HEK293 (cell line): ENCODE measurements at regions not wholly inside any gene's neighbourhood (a gene's known extent, or its start where the extent isn't known, plus 50 kb on each side); places are given as distances from the start of the nearest gene placed in this dataset.

Experiments
- CTCF ChIA-PET: fragments of 350-600 bp; formaldehyde crosslinking; extraction: SDS; loops from one replicate; lab custom pipeline; 2021; ENCODE audit warnings: antibody characterized with exemption; lab: Yijun Ruan, JAX
- POLR2A ChIA-PET: fragments of 300-600 bp; formaldehyde crosslinking; extraction: SDS; loops from one replicate; lab custom pipeline; 2020; ENCODE audit warnings: antibody characterized with exemption, inconsistent platforms; lab: Yijun Ruan, JAX
- H3K27ac ChIP-seq: fragments of 200-500 bp; sonication (Bioruptor generic); 2 replicates; pipeline ENCODE4 v1.5.1; 2014; ENCODE audit warnings: low read depth, low read length, control low read depth, inconsistent platforms; ENCODE audit errors: extremely low read depth
- H3K36me3 ChIP-seq, 2 experiments: fragments of 200-500 bp in 1 of 2; sonication (Bioruptor generic) in 1 of 2; 1 replicate in 1 of 2; 2 replicates in 1 of 2; pipeline ENCODE4 v1.5.1; 2014 to 2017; ENCODE audit warnings: inconsistent platforms in 2 of 2, low read length in 2 of 2; ENCODE audit not compliant: control insufficient read depth in 2 of 2, insufficient read depth in 1 of 2
- H3K4me1 ChIP-seq: fragments of 200-500 bp; sonication (Bioruptor generic); 2 replicates; pipeline ENCODE4 v1.5.1; 2014; ENCODE audit warnings: mild to moderate bottlenecking, low read length, inconsistent platforms; ENCODE audit not compliant: control insufficient read depth, insufficient read depth
- H3K4me3 ChIP-seq: 2 replicates; pipeline ENCODE4 v1.5.1; 2011; ENCODE audit warnings: low read depth, mild to moderate bottlenecking, control low read depth, low read length, moderate library complexity
- H3K9me3 ChIP-seq: fragments of 200-500 bp; sonication (Bioruptor generic); 2 replicates; pipeline ENCODE4 v1.5.1; 2014; ENCODE audit warnings: low read depth, low read length, inconsistent platforms; ENCODE audit not compliant: control insufficient read depth, insufficient read depth
- BCL11A ChIP-seq: fragments of 450-650 bp; formaldehyde crosslinking; IDR thresholded peaks from 2 replicates; pipeline ENCODE4 v1.5.1; 2016; ENCODE audit warnings: low read depth, missing biosample characterization, missing genetic modification characterization
- EGR2 ChIP-seq: fragments of 450-650 bp; formaldehyde crosslinking; IDR thresholded peaks from 2 replicates; pipeline ENCODE4 v1.5.1; 2016; ENCODE audit warnings: low read depth, missing biosample characterization, missing genetic modification characterization
- HOXA7 ChIP-seq: sonication (generic); formaldehyde crosslinking; IDR thresholded peaks from 2 replicates; pipeline ENCODE4 v1.8.1; 2022; ENCODE audit warnings: missing genetic modification reagents, borderline replicate concordance
- WT1 ChIP-seq: fragments of 450-650 bp; formaldehyde crosslinking; IDR thresholded peaks from 2 replicates; pipeline ENCODE4 v1.5.1; 2016; ENCODE audit warnings: missing biosample characterization, missing genetic modification characterization
- ZBTB8A ChIP-seq: fragments of 450-650 bp; formaldehyde crosslinking; IDR thresholded peaks from 2 replicates; pipeline ENCODE4 v1.5.1; 2016; ENCODE audit warnings: missing biosample characterization, missing genetic modification characterization
- ZNF114 ChIP-seq: fragments of 450-650 bp; formaldehyde crosslinking; IDR thresholded peaks from 2 replicates; pipeline ENCODE4 v1.5.0; 2017; ENCODE audit warnings: missing biosample characterization, missing genetic modification characterization
- ZNF157 ChIP-seq: fragments of 450-650 bp; formaldehyde crosslinking; IDR thresholded peaks from 2 replicates; pipeline ENCODE4 v1.5.1; 2016; ENCODE audit warnings: missing biosample characterization, missing genetic modification characterization
- ZNF175 ChIP-seq: fragments of 450-650 bp; formaldehyde crosslinking; IDR thresholded peaks from 2 replicates; pipeline ENCODE4 v1.5.1; 2016; ENCODE audit warnings: missing biosample characterization, missing genetic modification characterization
- ZNF37A ChIP-seq: fragments of 450-650 bp; IDR thresholded peaks from 2 replicates; pipeline ENCODE4 v1.5.1; 2018; ENCODE audit warnings: missing biosample characterization, missing genetic modification characterization
- ZNF391 ChIP-seq: fragments of 450-650 bp; formaldehyde crosslinking; IDR thresholded peaks from 2 replicates; pipeline ENCODE4 v1.5.1; 2016; ENCODE audit warnings: low read depth, missing biosample characterization, missing genetic modification characterization, borderline replicate concordance
- ZNF777 ChIP-seq: fragments of 450-650 bp; formaldehyde crosslinking; IDR thresholded peaks from 2 replicates; pipeline ENCODE4 v1.5.1; 2017; ENCODE audit warnings: missing biosample characterization, missing genetic modification characterization, borderline replicate concordance
- ZNF792 ChIP-seq: fragments of 450-650 bp; formaldehyde crosslinking; IDR thresholded peaks from 2 replicates; pipeline ENCODE4 v1.5.1; 2016; ENCODE audit warnings: missing biosample characterization, missing genetic modification characterization
- TF ChIP-seq, protein P1 (sequence below): fragments of 450-650 bp; formaldehyde crosslinking; IDR thresholded peaks from 2 replicates; pipeline ENCODE4 v1.5.1; 2016; ENCODE audit warnings: missing biosample characterization, missing genetic modification characterization
- TF ChIP-seq, protein P2 (sequence below): fragments of 450-650 bp; formaldehyde crosslinking; IDR thresholded peaks from 2 replicates; pipeline ENCODE4 v1.5.1; 2016; ENCODE audit warnings: missing biosample characterization, missing genetic modification characterization
- TF ChIP-seq, protein P3 (sequence below): fragments of 450-650 bp; formaldehyde crosslinking; IDR thresholded peaks from 2 replicates; pipeline ENCODE4 v1.5.1; 2016; ENCODE audit warnings: missing biosample characterization, missing genetic modification characterization

DNA sequence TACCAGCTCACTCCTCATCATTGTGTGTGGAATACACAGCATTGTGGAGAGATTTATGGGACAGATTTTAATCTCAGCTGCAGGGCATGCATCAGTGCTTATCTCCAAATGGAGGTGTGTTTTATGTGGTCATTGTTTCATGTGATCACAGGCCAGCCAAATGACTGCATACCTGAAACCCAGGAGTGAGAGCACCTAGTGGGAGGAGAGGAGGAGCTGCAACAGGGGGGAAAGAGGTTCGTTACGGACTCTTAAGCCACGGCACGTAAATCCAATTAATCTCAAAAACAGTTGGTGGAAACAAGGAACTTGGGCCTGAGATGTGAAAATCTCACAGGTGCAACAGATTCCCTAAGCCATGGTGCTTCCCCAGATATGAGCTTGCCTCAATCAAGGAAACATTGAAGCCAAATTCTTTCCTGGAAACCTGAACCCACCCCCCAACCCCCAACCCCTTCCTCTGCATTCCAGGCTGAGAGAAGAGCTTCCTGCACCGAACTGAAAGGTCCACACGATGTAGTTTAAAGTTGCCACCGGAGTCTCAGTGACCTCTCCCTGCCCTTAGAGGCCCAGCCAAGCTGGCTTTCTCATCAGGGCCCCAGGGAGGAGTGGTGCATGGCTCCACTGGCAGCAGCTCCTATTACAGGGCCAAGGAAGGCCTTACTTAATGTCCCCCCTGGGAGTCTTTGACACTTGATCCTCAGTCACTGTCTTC lies 167.4 kb downstream of the C1D start (continued):
- TF ChIP-seq, protein P1, sequence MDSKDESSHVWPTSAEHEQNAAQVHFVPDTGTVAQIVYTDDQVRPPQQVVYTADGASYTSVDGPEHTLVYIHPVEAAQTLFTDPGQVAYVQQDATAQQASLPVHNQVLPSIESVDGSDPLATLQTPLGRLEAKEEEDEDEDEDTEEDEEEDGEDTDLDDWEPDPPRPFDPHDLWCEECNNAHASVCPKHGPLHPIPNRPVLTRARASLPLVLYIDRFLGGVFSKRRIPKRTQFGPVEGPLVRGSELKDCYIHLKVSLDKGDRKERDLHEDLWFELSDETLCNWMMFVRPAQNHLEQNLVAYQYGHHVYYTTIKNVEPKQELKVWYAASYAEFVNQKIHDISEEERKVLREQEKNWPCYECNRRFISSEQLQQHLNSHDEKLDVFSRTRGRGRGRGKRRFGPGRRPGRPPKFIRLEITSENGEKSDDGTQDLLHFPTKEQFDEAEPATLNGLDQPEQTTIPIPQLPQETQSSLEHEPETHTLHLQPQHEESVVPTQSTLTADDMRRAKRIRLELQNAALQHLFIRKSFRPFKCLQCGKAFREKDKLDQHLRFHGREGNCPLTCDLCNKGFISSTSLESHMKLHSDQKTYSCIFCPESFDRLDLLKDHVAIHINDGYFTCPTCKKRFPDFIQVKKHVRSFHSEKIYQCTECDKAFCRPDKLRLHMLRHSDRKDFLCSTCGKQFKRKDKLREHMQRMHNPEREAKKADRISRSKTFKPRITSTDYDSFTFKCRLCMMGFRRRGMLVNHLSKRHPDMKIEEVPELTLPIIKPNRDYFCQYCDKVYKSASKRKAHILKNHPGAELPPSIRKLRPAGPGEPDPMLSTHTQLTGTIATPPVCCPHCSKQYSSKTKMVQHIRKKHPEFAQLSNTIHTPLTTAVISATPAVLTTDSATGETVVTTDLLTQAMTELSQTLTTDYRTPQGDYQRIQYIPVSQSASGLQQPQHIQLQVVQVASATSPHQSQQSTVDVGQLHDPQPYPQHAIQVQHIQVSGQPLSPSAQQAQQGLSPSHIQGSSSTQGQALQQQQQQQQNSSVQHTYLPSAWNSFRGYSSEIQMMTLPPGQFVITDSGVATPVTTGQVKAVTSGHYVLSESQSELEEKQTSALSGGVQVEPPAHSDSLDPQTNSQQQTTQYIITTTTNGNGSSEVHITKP (tag by site-specific recombination), result no peak
- TF ChIP-seq HOXA7 (CRISPR knock-in tag) (no peak), ZNF777 (tag by site-specific recombination) (no peak), WT1 (0 out of 2 replicates have a peak, but pooled peaks have one; percentile 20), ZNF114 (tag by site-specific recombination) (no peak), ZNF391 (tag by site-specific recombination) (no peak), ZNF792 (tag by site-specific recombination) (no peak), ZNF157 (tag by site-specific recombination) (no peak), ZBTB8A (tag by site-specific recombination) (0 out of 2 replicates have a peak, but pooled peaks have one; percentile 11)
- TF ChIP-seq, protein P2, sequence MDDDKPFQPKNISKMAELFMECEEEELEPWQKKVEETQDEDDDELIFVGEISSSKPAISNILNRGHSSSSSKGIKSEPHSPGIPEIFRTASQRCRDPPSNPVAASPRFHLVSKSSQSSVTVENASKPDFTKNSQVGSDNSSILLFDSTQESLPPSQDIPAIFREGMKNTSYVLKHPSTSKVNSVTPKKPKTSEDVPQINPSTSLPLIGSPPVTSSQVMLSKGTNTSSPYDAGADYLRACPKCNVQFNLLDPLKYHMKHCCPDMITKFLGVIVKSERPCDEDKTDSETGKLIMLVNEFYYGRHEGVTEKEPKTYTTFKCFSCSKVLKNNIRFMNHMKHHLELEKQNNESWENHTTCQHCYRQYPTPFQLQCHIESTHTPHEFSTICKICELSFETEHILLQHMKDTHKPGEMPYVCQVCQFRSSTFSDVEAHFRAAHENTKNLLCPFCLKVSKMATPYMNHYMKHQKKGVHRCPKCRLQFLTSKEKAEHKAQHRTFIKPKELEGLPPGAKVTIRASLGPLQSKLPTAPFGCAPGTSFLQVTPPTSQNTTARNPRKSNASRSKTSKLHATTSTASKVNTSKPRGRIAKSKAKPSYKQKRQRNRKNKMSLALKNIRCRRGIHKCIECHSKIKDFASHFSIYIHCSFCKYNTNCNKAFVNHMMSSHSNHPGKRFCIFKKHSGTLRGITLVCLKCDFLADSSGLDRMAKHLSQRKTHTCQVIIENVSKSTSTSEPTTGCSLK (tag by site-specific recombination), result no peak
- TF ChIP-seq, all 188 proteins: peak for 9

DNA sequence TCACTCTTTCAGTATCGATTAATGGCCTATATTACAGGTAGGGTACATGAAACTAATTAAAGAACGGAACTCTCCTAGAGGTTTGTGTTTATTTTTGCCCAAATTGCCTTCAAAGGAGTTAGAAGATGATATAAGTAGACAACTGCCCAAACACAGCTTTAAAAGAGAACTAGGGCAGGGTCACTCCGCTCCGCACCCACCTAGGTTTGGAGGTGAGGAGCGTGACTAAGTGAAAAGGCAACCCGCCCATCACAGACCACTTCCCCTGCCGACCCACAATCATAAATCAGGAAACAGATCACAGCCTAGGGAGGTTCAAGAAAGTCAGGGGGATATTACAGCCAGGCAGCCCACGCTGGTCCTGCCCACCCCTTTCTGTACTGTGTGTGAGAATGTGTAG lies 166.7 kb downstream of the C1D start:
- Histone ChIP-seq H3K4me3 (no peak overlapping the region), H3K9me3 (no peaks in the 10 kb centered on the region), H3K36me3 (no peaks in the 10 kb centered on the region), H3K4me1 (peaks cover 13% of the 10 kb centered on the region), H3K27ac (0 out of 2 replicates have a peak overlapping the region, but pooled peaks have one; percentile 47)
- ChIA-PET CTCF (interaction anchor here (0.7 to 1.1 kb wide), 3 partner anchors 43 to 133 kb away, joined by 3 to 4 read pairs (median 3); no protein-coding TSS in a partner anchor), POLR2A (interaction anchor here (1.2 kb wide), 1 partner anchor 21 kb away, joined by 3 read pairs; no protein-coding TSS in a partner anchor)
- TF ChIP-seq ZNF175 (no peak), EGR2 (tag by site-specific recombination) (0 out of 2 replicates have a peak, but pooled peaks have one; percentile 7)

DNA sequence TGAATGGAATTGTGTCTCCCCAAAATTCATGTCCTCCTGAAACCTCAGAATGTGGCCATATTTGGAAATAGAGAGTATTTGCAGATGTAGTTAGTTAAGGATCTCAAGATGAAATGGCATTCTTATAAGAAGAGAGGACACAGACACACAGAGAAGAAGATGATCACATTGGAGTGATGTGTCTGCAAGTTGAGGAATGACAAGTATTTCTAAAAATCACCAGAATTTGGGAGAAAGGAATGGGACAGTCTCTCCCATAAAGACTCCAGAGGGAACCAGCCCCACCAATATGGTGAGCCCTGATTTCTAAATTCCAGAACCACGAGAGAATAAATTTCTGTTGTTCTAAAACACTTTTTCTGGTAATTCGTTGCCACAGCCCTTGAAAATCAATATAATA lies 166.3 kb downstream of the C1D start:
- TF ChIP-seq, protein P3, sequence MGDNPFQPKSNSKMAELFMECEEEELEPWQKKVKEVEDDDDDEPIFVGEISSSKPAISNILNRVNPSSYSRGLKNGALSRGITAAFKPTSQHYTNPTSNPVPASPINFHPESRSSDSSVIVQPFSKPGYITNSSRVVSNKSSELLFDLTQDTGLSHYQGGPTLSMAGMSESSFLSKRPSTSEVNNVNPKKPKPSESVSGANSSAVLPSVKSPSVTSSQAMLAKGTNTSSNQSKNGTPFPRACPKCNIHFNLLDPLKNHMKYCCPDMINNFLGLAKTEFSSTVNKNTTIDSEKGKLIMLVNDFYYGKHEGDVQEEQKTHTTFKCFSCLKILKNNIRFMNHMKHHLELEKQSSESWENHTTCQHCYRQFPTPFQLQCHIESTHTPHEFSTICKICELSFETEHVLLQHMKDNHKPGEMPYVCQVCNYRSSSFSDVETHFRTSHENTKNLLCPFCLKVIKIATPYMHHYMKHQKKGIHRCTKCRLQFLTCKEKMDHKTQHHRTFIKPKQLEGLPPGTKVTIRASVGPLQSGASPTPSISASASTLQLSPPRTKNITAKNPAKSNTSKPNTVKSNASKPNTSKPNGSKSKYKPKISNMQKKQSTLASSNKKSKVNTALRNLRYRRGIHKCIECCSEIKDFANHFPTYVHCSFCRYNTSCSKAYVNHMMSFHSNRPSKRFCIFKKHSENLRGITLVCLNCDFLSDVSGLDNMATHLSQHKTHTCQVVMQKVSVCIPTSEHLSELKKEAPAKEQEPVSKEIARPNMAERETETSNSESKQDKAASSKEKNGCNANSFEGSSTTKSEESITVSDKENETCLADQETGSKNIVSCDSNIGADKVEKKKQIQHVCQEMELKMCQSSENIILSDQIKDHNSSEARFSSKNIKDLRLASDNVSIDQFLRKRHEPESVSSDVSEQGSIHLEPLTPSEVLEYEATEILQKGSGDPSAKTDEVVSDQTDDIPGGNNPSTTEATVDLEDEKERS (tag by site-specific recombination), result no peak
- no peak for TF ChIP-seq BCL11A (tag by site-specific recombination)
- no peak for TF ChIP-seq ZNF37A (tag by site-specific recombination)
- TF ChIP-seq, all 188 proteins: peak for 0
- CTCF ChIA-PET, result interaction anchor here (1.1 kb wide), 2 partner anchors 50 to 133 kb away, joined by 3 to 4 read pairs; no protein-coding TSS in a partner anchor
- Histone ChIP-seq H3K4me1 (peaks cover 13% of the 10 kb centered on the region), H3K27ac (no peak overlapping the region), H3K36me3 (no peaks in the 10 kb centered on the region), H3K4me3 (no peak overlapping the region), H3K9me3 (no peaks in the 10 kb centered on the region)
- POLR2A ChIA-PET, result no interaction called here
